GM19438 (cell line): ENCODE measurements at regions not wholly inside any gene's neighbourhood (a gene's known extent, or its start where the extent isn't known, plus 50 kb on each side); places are given as distances from the start of the nearest gene placed in this dataset.

Source experiments
- ATAC-seq: cut with Tn5 transposase; IDR thresholded peaks from one replicate; pipeline ENCODE4 v1.9.1; 2021; ENCODE audit warnings: low read depth; ENCODE audit not compliant: unreplicated experiment

DNA sequence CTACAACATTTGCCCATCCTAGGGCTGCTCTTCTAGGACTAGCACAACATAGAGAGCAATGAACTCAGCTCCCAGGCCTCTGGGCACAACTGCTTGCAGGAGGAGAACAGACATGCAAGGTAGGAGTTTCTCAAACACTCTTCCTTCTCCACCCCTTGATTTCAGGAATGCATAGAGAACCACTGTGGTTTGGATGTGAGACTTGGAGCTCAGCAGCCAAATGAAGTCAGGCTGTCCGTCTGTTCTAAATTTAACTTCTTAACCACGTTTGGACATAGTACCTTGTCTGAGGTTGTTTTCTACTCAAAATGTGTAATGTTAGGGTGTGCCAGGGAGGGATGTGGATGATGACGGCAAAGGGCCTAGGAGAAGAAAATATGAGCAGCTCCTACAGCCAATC lies 515.1 kb upstream of the TNC start:
- ATAC-seq = no peak

GRCh38 chr9:115635680-115636383 lies 517.8 kb upstream of the PAPPA start:
- no peak for ATAC-seq

- ATAC-seq = no peak
Measured at GRCh38 chr9:115636596-115636995, 517.0 kb upstream of the PAPPA start.

DNA sequence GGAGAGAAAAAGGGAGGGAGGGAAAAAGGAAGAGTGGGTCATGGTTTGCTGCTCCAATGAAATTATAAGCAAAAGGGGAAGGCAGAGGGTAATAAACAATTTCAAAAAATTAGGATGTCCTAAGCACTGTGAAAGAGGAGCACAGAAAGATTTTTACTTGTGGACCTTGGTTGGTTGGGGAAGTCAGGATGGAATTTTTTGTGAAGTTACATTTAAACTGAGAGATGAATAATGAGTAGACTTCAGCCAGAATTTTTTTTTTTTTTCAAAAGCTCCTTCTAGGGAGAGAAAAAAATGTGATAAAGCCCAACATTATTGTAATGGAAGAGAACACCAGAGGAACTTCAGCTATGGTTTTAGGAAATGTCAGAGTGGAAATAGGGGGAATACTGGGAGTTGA lies 515.9 kb upstream of the PAPPA start:
- no peak for ATAC-seq

GRCh38 chr9:115640887-115641286 lies 512.7 kb upstream of the PAPPA start:
- no peak for ATAC-seq

- ATAC-seq = no peak
Measured at GRCh38 chr9:115642285-115642684, 511.3 kb upstream of the PAPPA start.

DNA sequence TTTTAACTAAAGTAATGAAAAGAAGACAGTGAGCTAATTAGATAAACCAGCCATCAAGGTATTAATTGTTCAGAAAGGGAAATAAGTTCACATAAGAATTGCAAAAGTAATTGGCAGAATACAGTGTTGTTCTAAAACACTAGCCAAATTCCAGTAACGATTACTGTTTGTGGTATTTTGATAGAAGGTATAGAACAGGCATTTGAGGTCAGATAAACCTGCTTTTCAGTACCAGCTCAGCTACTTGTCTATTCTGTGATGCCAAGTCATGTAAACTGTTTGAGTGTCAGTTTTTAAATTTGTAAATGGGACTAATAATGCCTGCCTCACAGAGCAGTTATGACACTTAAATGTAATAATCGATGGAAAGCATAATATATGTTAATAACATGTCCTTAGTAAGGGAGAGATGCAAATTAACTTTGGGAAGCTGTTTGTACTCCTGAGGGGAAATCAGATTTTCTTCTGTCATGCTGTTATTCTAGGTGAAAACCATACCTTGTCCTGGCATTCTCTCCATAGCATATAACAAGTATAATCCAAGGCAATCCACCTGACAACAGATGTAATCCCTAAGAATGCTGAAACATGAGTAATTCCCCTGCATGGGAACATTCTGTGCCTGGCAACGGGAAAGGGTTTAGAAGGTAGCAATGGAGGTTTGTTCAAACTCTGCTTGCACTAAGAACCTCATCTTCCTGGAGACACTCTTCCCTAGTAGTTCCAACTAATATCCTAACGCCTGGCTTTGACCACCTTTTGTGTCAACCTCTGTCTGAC lies 509.5 kb upstream of the PAPPA start:
- ATAC-seq = no peak

DNA sequence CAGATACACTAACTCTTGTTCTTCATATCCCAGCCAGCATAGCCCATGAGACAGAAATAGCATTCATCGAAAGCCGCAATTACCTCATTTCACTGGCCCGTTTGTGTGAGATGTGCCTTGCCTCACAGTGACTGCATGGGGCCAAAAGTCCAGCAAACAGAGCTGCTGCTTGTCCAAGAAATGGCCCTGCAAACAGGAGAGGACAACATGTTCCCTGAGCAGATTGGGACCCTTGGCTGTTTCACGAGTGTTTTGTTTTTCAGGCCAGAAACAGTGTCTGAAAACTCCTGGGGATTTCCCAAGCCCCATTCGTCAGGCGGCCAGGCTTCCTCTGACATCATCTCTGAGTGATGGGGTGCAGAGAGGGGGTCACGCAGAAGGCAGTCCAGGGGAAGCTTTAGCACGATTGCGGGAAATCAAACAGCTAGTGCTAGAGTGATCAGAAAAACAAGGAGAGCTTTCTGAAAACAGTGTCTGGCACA lies 503.6 kb upstream of the PAPPA start:
- ATAC-seq = no peak

DNA sequence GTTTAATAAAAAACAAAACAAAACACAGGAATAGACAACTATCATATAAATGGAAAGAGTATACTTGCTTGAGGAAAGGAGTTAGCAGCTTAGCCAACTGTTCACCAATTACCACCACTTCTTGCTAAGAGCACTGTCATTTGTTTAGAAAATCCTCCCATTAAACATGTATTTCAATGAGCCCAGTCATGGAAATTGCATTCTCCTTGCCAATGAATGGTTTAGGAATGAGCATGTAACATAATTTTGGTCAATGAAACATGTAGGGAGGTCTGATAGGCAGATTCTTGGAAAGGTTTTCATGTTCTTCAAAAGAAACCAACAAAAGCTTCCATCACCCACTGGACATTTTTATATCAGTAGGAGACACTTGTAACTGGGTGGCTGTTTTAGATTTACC lies 502.8 kb upstream of the PAPPA start:
- no peak for ATAC-seq

DNA sequence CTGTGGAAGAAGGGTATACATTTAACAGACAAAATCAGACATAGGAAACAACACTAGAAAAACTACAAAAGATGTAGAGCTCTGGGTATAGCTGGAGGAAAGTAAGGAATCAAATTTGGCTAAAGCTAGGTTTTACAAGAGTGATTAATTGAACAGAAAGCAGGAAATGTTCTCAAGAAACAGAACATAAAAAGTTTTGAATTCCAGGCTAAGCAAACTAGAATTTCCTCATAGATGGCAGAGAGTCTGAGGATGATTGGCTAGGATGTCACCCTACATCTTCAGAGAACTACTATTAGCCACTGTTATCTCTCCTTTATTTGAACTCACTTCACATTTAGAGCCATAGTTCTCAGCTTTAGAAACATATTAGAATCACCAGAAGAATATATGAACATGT lies 502.1 kb upstream of the PAPPA start:
- no peak for ATAC-seq

DNA sequence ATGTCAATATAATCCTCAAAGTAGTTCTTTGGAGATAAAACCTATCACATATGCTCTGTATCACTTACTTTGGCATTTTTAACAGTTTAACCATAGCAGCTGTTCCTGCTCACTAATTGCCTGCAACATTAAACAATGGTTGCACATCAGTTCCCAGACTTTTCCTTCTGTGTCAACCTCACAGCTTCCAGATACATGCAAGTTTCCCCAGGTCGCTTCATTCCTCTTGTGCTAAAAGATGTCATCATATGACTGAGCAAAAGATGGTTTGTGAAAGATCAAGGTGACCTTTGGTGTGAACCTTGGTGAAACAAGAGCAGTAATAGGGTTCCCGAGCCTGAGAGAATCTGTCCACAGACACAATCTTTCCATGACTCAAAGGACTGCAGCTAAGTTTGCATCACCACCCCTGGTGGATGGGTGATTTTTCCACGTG lies 500.4 kb upstream of the PAPPA start:
- no peak for ATAC-seq

GRCh38 chr9:115657695-115658094 lies 495.9 kb upstream of the PAPPA start:
- ATAC-seq = no peak

- ATAC-seq = no peak
Measured at GRCh38 chr9:115665519-115665918, 488.1 kb upstream of the PAPPA start.

GRCh38 chr9:115668521-115668920 lies 485.1 kb upstream of the PAPPA start:
- no peak for ATAC-seq

- no peak for ATAC-seq
Measured at GRCh38 chr9:115671236-115671962, 482.2 kb upstream of the PAPPA start.

DNA sequence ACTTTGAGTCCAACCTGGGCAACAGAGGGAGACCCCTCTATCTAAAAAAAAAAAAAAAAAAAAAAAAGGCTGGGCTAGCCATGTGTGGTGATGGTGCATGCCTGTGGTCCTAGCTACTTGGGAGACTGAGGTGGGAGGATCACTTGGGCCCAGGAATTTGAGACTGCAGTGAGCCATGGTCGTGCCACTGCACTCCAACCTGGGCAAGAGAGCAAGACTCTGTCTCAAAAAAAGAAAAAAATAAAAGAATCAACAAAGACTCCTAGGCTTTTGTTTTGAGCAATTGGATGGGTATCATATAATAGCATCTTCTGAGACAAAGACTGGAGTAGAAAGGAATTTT lies 481.7 kb upstream of the PAPPA start:
- no peak for ATAC-seq

- ATAC-seq = no peak
Measured at GRCh38 chr9:115672477-115673316, 480.9 kb upstream of the PAPPA start.

DNA sequence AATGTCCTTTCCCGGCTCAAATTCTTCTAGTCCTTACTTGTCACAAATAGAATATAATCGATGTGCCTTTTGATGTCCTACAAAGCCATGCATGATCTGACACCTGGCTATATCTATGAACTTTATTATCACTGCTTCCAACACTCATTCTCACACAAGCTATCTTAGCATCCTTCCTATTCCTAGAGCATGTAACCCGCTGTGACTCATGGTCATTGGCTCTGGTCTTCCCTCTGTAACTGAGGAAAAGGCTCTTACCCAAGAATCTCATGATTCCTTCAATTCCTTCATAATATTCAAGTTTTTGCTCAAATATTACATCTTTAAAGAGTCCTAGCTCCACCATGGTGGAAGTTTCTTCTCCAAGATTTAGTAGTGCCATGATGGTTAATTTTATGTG lies 480.0 kb upstream of the PAPPA start:
- ATAC-seq = no peak

GRCh38 chr9:115674091-115674490 lies 479.5 kb upstream of the PAPPA start:
- no peak for ATAC-seq

GRCh38 chr9:115675834-115676233 lies 477.8 kb upstream of the PAPPA start:
- no peak for ATAC-seq

GRCh38 chr9:115680231-115680630 lies 473.4 kb upstream of the PAPPA start:
- ATAC-seq = no peak
